Heart left ventricle (tissue), 16 donors: ENCODE measurements at regions not wholly inside any gene's neighbourhood (a gene's known extent, or its start where the extent isn't known, plus 50 kb on each side); places are given as distances from the start of the nearest gene placed in this dataset.

Experiments
- ATAC-seq, 4 donors: fragments of 200-7000 bp; cut with Tn5 transposase; one replicate each; pipeline ENCODE4 v1.9.1; 2020 to 2022; ENCODE audit warnings: moderate library complexity in 4 of 4, mild to moderate bottlenecking in 3 of 4, moderate number of reproducible peaks in 1 of 4
- DNase-seq, 5 donors: peaks; one replicate each; pipeline ENCODE4 v3.0.0-alpha.2; 2020
- H3K27ac ChIP-seq, 12 donors: fragments of 200-600 bp; sonication (generic) in 4 of 12; one replicate each; pipeline versions ENCODE4 v1.5.0 to v1.8.0; 2016 to 2022; ENCODE audit warnings: mild to moderate bottlenecking in 2 of 12
- H3K27me3 ChIP-seq, 9 donors: fragments of 200-600 bp; sonication (generic) in 2 of 9; one replicate each; pipeline versions ENCODE4 v1.5.1 to v1.8.0; 2016 to 2022; ENCODE audit warnings: mild to moderate bottlenecking in 3 of 9
- H3K36me3 ChIP-seq, 9 donors: fragments of 200-600 bp; sonication (generic) in 2 of 9; one replicate each; pipeline versions ENCODE4 v1.5.0 to v1.8.0; 2018 to 2022; ENCODE audit warnings: mild to moderate bottlenecking in 2 of 9
- H3K4me1 ChIP-seq, 12 donors: fragments of 200-600 bp; sonication (generic) in 4 of 12; one replicate each; pipeline versions ENCODE4 v1.5.0 to v1.8.0; 2016 to 2022; ENCODE audit warnings: mild to moderate bottlenecking in 3 of 12
- H3K4me3 ChIP-seq, 12 donors: fragments of 200-600 bp; sonication (generic) in 4 of 12; one replicate each; pipeline versions ENCODE4 v1.5.0 to v1.8.0; 2017 to 2022; ENCODE audit warnings: mild to moderate bottlenecking in 9 of 12, moderate library complexity in 4 of 12
- H3K9me3 ChIP-seq, 12 donors: fragments of 200-600 bp; sonication (generic) in 4 of 12; one replicate each; pipeline versions ENCODE4 v1.5.0 to v1.8.0; 2016 to 2022; ENCODE audit warnings: mild to moderate bottlenecking in 1 of 12
- CTCF ChIP-seq, 12 donors: fragments of 200-600 bp; sonication (generic) in 4 of 12; IDR thresholded peaks; one replicate each; pipeline versions ENCODE4 v1.5.0 to v1.8.0; 2018 to 2022; ENCODE audit warnings: antibody characterized with exemption in 12 of 12, mild to moderate bottlenecking in 5 of 12
- POLR2A ChIP-seq, 2 donors: fragments of 450-650 bp; IDR thresholded peaks; one replicate each; pipeline ENCODE4 v1.6.1; 2017; ENCODE audit warnings: antibody characterized with exemption in 2 of 2, mild to moderate bottlenecking in 2 of 2, moderate library complexity in 2 of 2
- WGBS, 4 donors: extraction: QIAGEN DNeasy Blood & Tissue Kit in 2 of 4; methylation state at CpG; one replicate each; pipeline versions ENCODE4 v1.1.5 to v1.1.7; 2013 to 2018; 5-methylcytosine and 5-hydroxymethylcytosine counted together
- intact Hi-C, 10 donors: fragments of 100-400 bp; cut with DNase I; formaldehyde crosslinking; loops; one replicate each; pipeline versions ENCODE4 v1.11.1 to v1.14.2; 2022
- donor health status: ischemic (EF 13 %, LVEDD 7.1; RV severe dilation, severe dysfunction).
- donor health status: healthy with polysubstance abuse.
- donor health status: DM: no; HTN: yes; CAD: no.
- donor health status: DM: no; HTN: no; CAD: no.
- donor health status: ischemic (EF 25% LVEDD 6.9; RV normal size, moderate dysfunction).
- donor health status: ischemic (EF 25% LVEDD 5.7; RV mildly dilated, moderate dysfunction).
- donor health status: healthy.
- donor health status: DM: yes; HTN: yes; CAD: no.
- donor health status: ischemic (EF 35%, LVEDD 5.7; RV mildly dilated, moderate dysfunction).
- donor health status: nonischemic (EF 11% LVEDD 7.7; RV severe dilation, severe dysfunction).
- donor health status: DM: yes; HTN: yes; CAD: no.
- donor health status: PGD.
- donor health status: ischemic (EF 29% LVEDD 5.4; RV normal size, mild dysfunction).
- donor health status: nonischemic (EF 23%, LVEDD 6.1; RV moderate dilation, normal function).

- 92 to 99% (median 96%) methylated on average over 5 of the region's 5 CpGs for WGBS, 4 donors
These were observed 545.8 kb upstream of the NRP1 start for GRCh38 chr10:33880291-33880690.

DNA sequence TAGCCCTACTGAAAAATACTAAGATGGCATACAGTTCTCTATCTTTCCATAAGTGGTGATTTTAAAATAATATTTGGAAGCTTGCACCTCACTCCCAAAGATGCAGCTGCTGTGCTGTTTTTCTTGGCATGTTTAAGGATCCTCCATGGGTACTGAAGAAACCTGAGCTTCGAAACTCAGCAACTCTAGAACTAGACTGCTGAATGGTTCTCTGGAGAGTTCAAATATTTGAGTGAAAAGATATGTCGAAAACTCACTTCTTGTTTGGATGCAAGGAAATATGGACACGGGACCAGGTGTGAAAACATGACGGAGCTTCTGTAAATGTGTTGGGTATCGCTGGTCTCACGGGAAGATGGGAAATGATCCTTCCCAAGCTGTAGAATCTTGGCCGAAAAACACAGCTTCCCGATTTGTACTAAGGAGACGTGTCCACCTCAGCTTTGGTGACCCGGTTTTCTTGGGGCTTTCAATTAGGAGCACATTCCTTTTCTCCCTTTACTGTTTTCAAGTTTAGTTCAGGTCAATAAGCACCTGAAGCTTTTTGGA lies 543.8 kb upstream of the NRP1 start:
- H3K9me3 ChIP-seq, result no peaks in the 10 kb centered on the region
- H3K4me3 ChIP-seq, result no peak overlapping the region
- ATAC-seq (no peak), DNase-seq (no peak)
- no peak overlapping the region for H3K27ac ChIP-seq
- intact Hi-C loops, result no loop called here
- no peaks in the 10 kb centered on the region for H3K4me1 ChIP-seq
- 70 to 83% (median 76%) methylated on average over 10 of the region's 10 CpGs for WGBS, 4 donors
- H3K27me3 ChIP-seq, result no peaks in the 10 kb centered on the region
- H3K36me3 ChIP-seq, result no peaks in the 10 kb centered on the region
- no peak for TF ChIP-seq CTCF (IDR thresholded peaks at IDR 0.05)
- TF ChIP-seq POLR2A (IDR thresholded peaks at IDR 0.05), result no peak

More at GRCh38 chr10:33880291-33880690, 545.8 kb upstream of the NRP1 start:
- TF ChIP-seq CTCF (IDR thresholded peaks at IDR 0.05) (no peak), POLR2A (IDR thresholded peaks at IDR 0.05) (no peak)
- DNase-seq, result no peak
- H3K27ac ChIP-seq, result no peak overlapping the region
- H3K9me3 ChIP-seq, result no peaks in the 10 kb centered on the region
- H3K27me3 ChIP-seq, result no peaks in the 10 kb centered on the region
- no peak overlapping the region for H3K4me3 ChIP-seq
- no peaks in the 10 kb centered on the region for H3K4me1 ChIP-seq
- H3K36me3 ChIP-seq, result no peaks in the 10 kb centered on the region
- intact Hi-C loops, result loop anchor here in 1 of 10 donors (10.0 kb wide), 2 partner anchors 185 to 545 kb away; partner anchors contain the start of gene NRP1
- no peak for ATAC-seq

DNA sequence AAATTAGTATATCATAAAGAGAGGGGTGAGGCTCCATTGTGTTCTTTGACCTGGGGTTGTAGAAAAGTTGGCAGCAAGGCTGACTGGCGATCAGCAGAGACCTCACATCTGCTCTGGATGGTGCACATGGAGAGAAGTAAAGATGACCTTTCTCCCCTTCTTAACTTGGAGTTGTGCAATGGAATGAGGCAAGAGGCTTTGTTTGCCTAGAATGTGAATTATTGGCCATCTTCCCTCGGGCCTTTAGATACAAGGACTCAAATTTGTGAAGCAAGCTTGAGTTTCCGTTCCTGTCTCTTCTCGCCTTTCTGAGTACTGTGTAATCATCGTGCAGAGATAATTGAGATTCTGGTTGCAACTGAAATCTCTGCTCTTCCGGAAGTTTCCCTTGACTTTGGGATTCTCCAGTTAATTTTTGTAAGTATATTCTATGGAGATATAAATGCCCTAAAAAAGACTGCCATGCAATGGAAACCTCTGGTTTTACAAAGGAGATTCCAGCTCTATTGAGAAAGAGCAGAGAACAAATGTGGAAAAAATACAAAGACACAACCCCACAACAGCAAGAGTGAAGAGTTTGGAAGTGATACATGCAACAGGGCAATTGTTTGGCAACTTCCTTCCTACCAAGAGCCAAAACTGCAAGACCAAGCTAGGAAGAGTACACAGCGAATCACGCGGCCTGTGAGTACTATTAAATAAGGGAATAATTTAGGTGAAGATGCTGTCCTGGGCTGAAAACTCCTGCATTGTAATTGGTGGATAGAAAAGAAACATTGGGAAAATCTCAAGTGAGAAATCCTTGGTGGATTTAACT lies 542.3 kb upstream of the NRP1 start:
- peak in 1 of 4 donors; percentile 20 for ATAC-seq
- no peaks in the 10 kb centered on the region for H3K4me1 ChIP-seq
- TF ChIP-seq POLR2A (IDR thresholded peaks at IDR 0.05), result no peak
- no peak for TF ChIP-seq CTCF (IDR thresholded peaks at IDR 0.05)
- WGBS, 4 donors, result 85 to 91% (median 88%) methylated on average over 9 of the region's 9 CpGs
- no peaks in the 10 kb centered on the region for H3K9me3 ChIP-seq
- H3K27ac ChIP-seq, result no peak overlapping the region
- H3K4me3 ChIP-seq, result no peak overlapping the region
- no peaks in the 10 kb centered on the region for H3K27me3 ChIP-seq
- no peak for DNase-seq
- intact Hi-C loops, result no loop called here
- H3K36me3 ChIP-seq, result no peaks in the 10 kb centered on the region

- Histone ChIP-seq H3K27me3 (no peaks in the 10 kb centered on the region), H3K9me3 (no peaks in the 10 kb centered on the region), H3K4me3 (no peak overlapping the region), H3K4me1 (no peaks in the 10 kb centered on the region), H3K27ac (no peak overlapping the region), H3K36me3 (no peaks in the 10 kb centered on the region)
- WGBS, 4 donors, result 91 to 94% (median 92%) methylated on average over 9 of the region's 9 CpGs
- ATAC-seq, result no peak
- no peak for TF ChIP-seq CTCF (IDR thresholded peaks at IDR 0.05)
- TF ChIP-seq POLR2A (IDR thresholded peaks at IDR 0.05), result no peak
- DNase-seq, result no peak
- intact Hi-C loops, result no loop called here
These were observed 541.6 kb upstream of the NRP1 start for GRCh38 chr10:33875924-33876583.
